ENCODE measurements at regions not wholly inside any gene's neighbourhood (a gene's known extent, or its start where the extent isn't known, plus 50 kb on each side); places are given as distances from the start of the nearest gene placed in this dataset.

GRCh38 chr3:168533600-168533999, 437.9 kb upstream of the GOLIM4 start (continued):
- TF ChIP-seq CTCF (conservative IDR thresholded peaks at IDR 0.05; ENCODE audit: low read depth in 2 of 2) (no peak), EZH2phosphoT487 (IDR thresholded peaks at IDR 0.05; ENCODE audit: unreplicated experiment) (no peak)

- peak overlapping the region; percentile 88 for H3K27ac ChIP-seq (ENCODE audit: low read depth)
- Mint-ChIP-seq H3K4me1 (peaks cover 55% of the 10 kb centered on the region), H3K36me3 (ENCODE audit: low read depth) (no peaks in the 10 kb centered on the region), H3K27me3 (ENCODE audit: insufficient read depth, low read depth, poor library complexity) (peaks cover 1% of the 10 kb centered on the region), H3K27ac (peak overlapping the region; percentile 97), H3K4me3 (peak overlapping the region; percentile 47), H3K9me3 (no peaks in the 10 kb centered on the region)
- H3K4me3 ChIP-seq: peak overlapping the region; percentile 13; the same call in 1 of the 2 replicates
- no peaks in the 10 kb centered on the region for H4K20me1 ChIP-seq (replicated peaks; ENCODE audit: insufficient read depth)
- H3K79me2 ChIP-seq (replicated peaks; ENCODE audit: insufficient read depth): no peaks in the 10 kb centered on the region
- TF ChIP-seq NANOG (IDR thresholded peaks at IDR 0.05; ENCODE audit: borderline replicate concordance) (peak; percentile 98), ZNF331 (CRISPR knock-in tag; IDR thresholded peaks at IDR 0.05; ENCODE audit: low read depth) (no peak), ZNF114 (CRISPR knock-in tag; IDR thresholded peaks at IDR 0.05) (0 out of 2 replicates have a peak, but pooled peaks have one; percentile 56), CREB1 (CRISPR knock-in tag; IDR thresholded peaks at IDR 0.05; ENCODE audit: low read depth) (no peak), ETS1 (IDR thresholded peaks at IDR 0.05) (no peak), ZNF462 (CRISPR knock-in tag; IDR thresholded peaks at IDR 0.05) (peak; percentile 75; the same call in 1 of the 2 replicates)
- H3K4me2 ChIP-seq: peak overlapping the region; percentile 53
- H3K27me3 ChIP-seq (ENCODE audit: insufficient read depth): no peaks in the 10 kb centered on the region
- no peaks in the 10 kb centered on the region for H3F3A ChIP-seq (replicated peaks; ENCODE audit: low read depth)
- ATAC-seq (peak; percentile 89), DNase-seq (ENCODE audit: low spot score) (peak; percentile 70)
- H2AFZ ChIP-seq: no peak overlapping the region
- peaks cover 42% of the 10 kb centered on the region for H3K4me1 ChIP-seq (ENCODE audit: insufficient read depth)
- H3K9me2 ChIP-seq (ENCODE audit: insufficient read depth): no peaks in the 10 kb centered on the region
- H3K36me3 ChIP-seq (ENCODE audit: insufficient read depth): no peaks in the 10 kb centered on the region
These were observed 436.4 kb upstream of the GOLIM4 start for GRCh38 chr3:168532135-168532534.

Data from GM23338 (cell line).